CD14-positive monocyte (primary cell): ENCODE measurements at regions not wholly inside any gene's neighbourhood (a gene's known extent, or its start where the extent isn't known, plus 50 kb on each side); places are given as distances from the start of the nearest gene placed in this dataset.

Experiments
- DNase-seq, 3 donors: peaks; one replicate each; pipeline ENCODE4 v3.0.0-alpha.2; 2011 to 2022
- H2AFZ ChIP-seq: 2 replicates; pipeline ENCODE4 v1.6.0; 2012; ENCODE audit warnings: mild to moderate bottlenecking, low read depth, low read length, inconsistent platforms; ENCODE audit not compliant: insufficient read depth, poor library complexity, severe bottlenecking
- H3K27ac ChIP-seq, 2 donors: 1 replicate in 1 of 2; 2 replicates in 1 of 2; pipeline ENCODE4 v1.5.1; 2012 to 2013; ENCODE audit warnings: low read length in 2 of 2, control low read depth in 1 of 2, inconsistent platforms in 1 of 2, low read depth in 1 of 2, mild to moderate bottlenecking in 1 of 2
- H3K27me3 ChIP-seq, 2 donors: one replicate each; pipeline versions ENCODE4 v1.6.0 to v1.6.1; 2011 to 2013; ENCODE audit warnings: low read length in 2 of 2; ENCODE audit not compliant: control insufficient read depth in 2 of 2, insufficient read depth in 2 of 2
- H3K36me3 ChIP-seq, 2 donors: replicated peaks in 1 of 2; 1 replicate in 1 of 2; 2 replicates in 1 of 2; pipeline versions ENCODE4 v1.5.1 to v1.6.1; 2012 to 2013; ENCODE audit warnings: low read length in 2 of 2, control low read depth in 1 of 2, inconsistent platforms in 1 of 2, mild to moderate bottlenecking in 1 of 2; ENCODE audit not compliant: insufficient read depth in 2 of 2, control insufficient read depth in 1 of 2
- H3K4me1 ChIP-seq, 2 donors: 1 replicate in 1 of 2; 2 replicates in 1 of 2; pipeline versions ENCODE4 v1.5.1 to v1.6.1; 2012 to 2013; ENCODE audit warnings: low read length in 2 of 2, control low read depth in 1 of 2, inconsistent platforms in 1 of 2, mild to moderate bottlenecking in 1 of 2, moderate library complexity in 1 of 2; ENCODE audit not compliant: insufficient read depth in 2 of 2, control insufficient read depth in 1 of 2
- H3K4me2 ChIP-seq: replicated peaks from 2 replicates; pipeline ENCODE3; 2012; ENCODE audit warnings: low read length, moderate library complexity, mild to moderate bottlenecking; ENCODE audit not compliant: poor library complexity, severe bottlenecking; ENCODE audit errors: extremely low read depth
- H3K4me3 ChIP-seq, 3 experiments: fragments of 200-600 bp in 1 of 3; sonication (generic) in 1 of 3; replicated peaks in 1 of 3; 1 replicate in 2 of 3; 2 replicates in 1 of 3; pipeline ENCODE4 v1.5.1; 2011 to 2013; ENCODE audit warnings: low read length in 3 of 3, mild to moderate bottlenecking in 3 of 3, control low read depth in 2 of 3, low read depth in 2 of 3, inconsistent platforms in 1 of 3, moderate library complexity in 1 of 3
- H3K79me2 ChIP-seq: 2 replicates; pipeline ENCODE4 v1.6.0; 2012; ENCODE audit warnings: mild to moderate bottlenecking, control low read depth, inconsistent platforms, low read length, moderate library complexity; ENCODE audit not compliant: insufficient read depth
- H3K9ac ChIP-seq: 2 replicates; pipeline ENCODE4 v1.6.0; 2017; ENCODE audit warnings: low read length, mild to moderate bottlenecking; ENCODE audit not compliant: insufficient read depth, poor library complexity, severe bottlenecking
- H3K9me3 ChIP-seq, 2 donors: replicated peaks in 1 of 2; 1 replicate in 1 of 2; 2 replicates in 1 of 2; pipeline versions ENCODE4 v1.5.1 to v1.6.1; 2012 to 2013; ENCODE audit warnings: low read length in 2 of 2, control low read depth in 1 of 2; ENCODE audit not compliant: control insufficient read depth in 1 of 2, insufficient read depth in 1 of 2
- H4K20me1 ChIP-seq: 2 replicates; pipeline ENCODE4 v1.6.0; 2012; ENCODE audit warnings: mild to moderate bottlenecking, low read length, control low read depth, moderate library complexity; ENCODE audit not compliant: insufficient read depth
- H3K27ac Mint-ChIP-seq, 7 donors: one replicate each; pipeline ENCODE4 v1.8.0; 2020; ENCODE audit warnings: mild to moderate bottlenecking in 7 of 7, mixed read lengths in 7 of 7, moderate library complexity in 6 of 7, inconsistent platforms in 2 of 7
- H3K27me3 Mint-ChIP-seq, 3 donors: one replicate each; pipeline ENCODE4 v1.8.0; 2021 to 2022; ENCODE audit warnings: low read depth in 3 of 3, mild to moderate bottlenecking in 3 of 3, mixed read lengths in 3 of 3, moderate library complexity in 3 of 3, inconsistent platforms in 1 of 3
- H3K36me3 Mint-ChIP-seq, 2 donors: one replicate each; pipeline ENCODE4 v1.8.0; 2020; ENCODE audit warnings: mixed read lengths in 2 of 2, inconsistent platforms in 1 of 2, mild to moderate bottlenecking in 1 of 2
- H3K4me1 Mint-ChIP-seq: one replicate; pipeline ENCODE4 v1.8.0; 2020; ENCODE audit warnings: mild to moderate bottlenecking, mixed read lengths
- H3K4me3 Mint-ChIP-seq, 2 donors: one replicate each; pipeline ENCODE4 v1.8.0; 2020; ENCODE audit warnings: mild to moderate bottlenecking in 2 of 2, mixed read lengths in 2 of 2, moderate library complexity in 1 of 2
- H3K9me3 Mint-ChIP-seq, 7 donors: one replicate each; pipeline ENCODE4 v1.8.0; 2020 to 2022; ENCODE audit warnings: mixed read lengths in 7 of 7, mild to moderate bottlenecking in 6 of 7, moderate library complexity in 6 of 7, inconsistent platforms in 2 of 7
- WGBS: methylation state at CpG from one replicate; pipeline ENCODE4 v1.1.5; 2013; ENCODE audit warnings: missing lambda C conversion rate; ENCODE audit not compliant: insufficient coverage; 5-methylcytosine and 5-hydroxymethylcytosine counted together
- intact Hi-C, 2 donors: fragments of 100-400 bp; cut with micrococcal nuclease; formaldehyde crosslinking; loops; one replicate each; pipeline versions ENCODE4 v1.15.0 to v1.15.1; 2023
- TF ChIP-seq, protein P1 (sequence below): fragments of 200-600 bp; IDR thresholded peaks from one replicate; pipeline ENCODE4 v1.8.0; 2022; ENCODE audit warnings: antibody characterized with exemption, mild to moderate bottlenecking

DNA sequence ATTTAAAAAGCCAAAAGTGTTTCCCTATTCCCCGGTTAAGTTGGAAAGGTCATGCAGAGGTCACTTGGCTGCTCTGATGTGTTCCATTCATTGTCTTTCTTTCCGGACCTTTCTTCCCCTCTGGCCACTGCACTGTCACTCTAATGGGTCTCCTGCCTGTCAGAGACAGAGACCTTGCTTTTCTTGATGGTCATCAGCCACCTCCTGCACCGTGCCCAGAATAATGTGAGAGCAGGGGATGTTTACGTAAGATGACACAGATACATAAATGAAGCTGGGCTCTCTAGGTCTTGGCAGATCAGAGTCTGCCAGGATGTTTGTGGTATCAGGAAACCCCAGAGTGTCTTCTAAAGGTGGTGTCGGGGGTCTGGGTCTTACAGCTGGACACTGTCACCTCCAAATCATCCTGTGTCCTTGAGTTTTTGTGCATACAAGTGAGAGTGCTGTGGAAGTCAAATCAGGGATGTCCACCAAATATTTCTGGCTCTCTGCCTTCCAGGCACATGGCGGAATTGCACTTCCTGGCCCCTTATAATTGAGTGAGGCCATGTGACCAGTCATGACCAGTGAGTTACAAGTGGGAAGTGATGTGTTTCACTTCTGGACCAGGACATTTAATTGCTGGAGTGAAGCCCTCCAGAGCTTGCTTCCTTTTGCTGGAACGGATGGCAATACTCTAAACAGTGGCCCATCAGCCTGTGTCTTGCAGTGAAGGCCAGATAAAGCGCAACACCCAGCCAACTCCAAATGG is 130.6 kb upstream of the ATP6AP2 start:
- Histone ChIP-seq H4K20me1 (no peaks in the 10 kb centered on the region), H3K27ac (no peak overlapping the region), H3K4me2 (no peak overlapping the region), H3K79me2 (no peaks in the 10 kb centered on the region), H3K9me3 (no peaks in the 10 kb centered on the region), H3K27me3 (no peaks in the 10 kb centered on the region), H3K36me3 (no peaks in the 10 kb centered on the region), H2AFZ (no peak overlapping the region), H3K4me1 (peaks cover 9 to 10% of the 10 kb centered on the region in 2 donors), H3K9ac (no peak overlapping the region), H3K4me3 (no peak overlapping the region)
- TF ChIP-seq, protein P1, sequence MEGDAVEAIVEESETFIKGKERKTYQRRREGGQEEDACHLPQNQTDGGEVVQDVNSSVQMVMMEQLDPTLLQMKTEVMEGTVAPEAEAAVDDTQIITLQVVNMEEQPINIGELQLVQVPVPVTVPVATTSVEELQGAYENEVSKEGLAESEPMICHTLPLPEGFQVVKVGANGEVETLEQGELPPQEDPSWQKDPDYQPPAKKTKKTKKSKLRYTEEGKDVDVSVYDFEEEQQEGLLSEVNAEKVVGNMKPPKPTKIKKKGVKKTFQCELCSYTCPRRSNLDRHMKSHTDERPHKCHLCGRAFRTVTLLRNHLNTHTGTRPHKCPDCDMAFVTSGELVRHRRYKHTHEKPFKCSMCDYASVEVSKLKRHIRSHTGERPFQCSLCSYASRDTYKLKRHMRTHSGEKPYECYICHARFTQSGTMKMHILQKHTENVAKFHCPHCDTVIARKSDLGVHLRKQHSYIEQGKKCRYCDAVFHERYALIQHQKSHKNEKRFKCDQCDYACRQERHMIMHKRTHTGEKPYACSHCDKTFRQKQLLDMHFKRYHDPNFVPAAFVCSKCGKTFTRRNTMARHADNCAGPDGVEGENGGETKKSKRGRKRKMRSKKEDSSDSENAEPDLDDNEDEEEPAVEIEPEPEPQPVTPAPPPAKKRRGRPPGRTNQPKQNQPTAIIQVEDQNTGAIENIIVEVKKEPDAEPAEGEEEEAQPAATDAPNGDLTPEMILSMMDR, result no peak
- peaks cover 0 to 10% (median 1%) of the 10 kb centered on the region in 7 donors for H3K9me3 Mint-ChIP-seq
- DNase-seq, result no peak
- peaks cover 0 to 7% (median 5%) of the 10 kb centered on the region in 3 donors for H3K27me3 Mint-ChIP-seq
- WGBS, result 71% methylated on average over 1 of the region's 8 CpGs
- H3K4me3 Mint-ChIP-seq, result peak overlapping the region in 1 of 2 donors; percentile 26
- peak overlapping the region in 2 of 7 donors; percentile 22 to 45 for H3K27ac Mint-ChIP-seq
- H3K36me3 Mint-ChIP-seq, result no peaks in the 10 kb centered on the region
- H3K4me1 Mint-ChIP-seq, result peaks cover 17% of the 10 kb centered on the region
- intact Hi-C loops, result no loop called here

DNA sequence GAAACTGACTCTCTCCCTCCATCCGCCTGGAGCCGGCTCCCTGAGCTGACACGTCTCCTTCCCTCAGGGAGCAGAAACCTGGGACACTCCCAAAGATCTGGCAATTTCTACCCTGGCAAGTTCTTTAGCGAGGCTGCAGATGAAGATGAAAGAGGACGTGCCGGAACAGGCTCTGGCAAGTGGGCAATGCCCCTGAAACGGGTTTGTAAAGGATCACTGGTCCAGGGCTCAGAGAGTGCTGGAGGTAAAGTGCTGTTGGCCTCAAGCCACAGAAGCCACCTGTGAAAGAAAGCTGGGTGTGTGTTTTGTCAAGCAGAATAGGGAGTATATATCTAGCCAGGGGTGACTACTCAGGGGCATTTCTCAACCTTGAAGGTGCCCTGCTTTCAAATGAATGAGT is 131.4 kb upstream of the ATP6AP2 start:
- peaks cover 17% of the 10 kb centered on the region for H3K4me1 Mint-ChIP-seq
- peaks cover 0 to 10% (median 7%) of the 10 kb centered on the region in 3 donors for H3K27me3 Mint-ChIP-seq
- no peak overlapping the region for H3K4me3 ChIP-seq
- no peak overlapping the region for H3K27ac ChIP-seq
- no peaks in the 10 kb centered on the region for H3K9me3 ChIP-seq
- no peak overlapping the region for H3K9ac ChIP-seq
- no peak overlapping the region for H3K4me3 Mint-ChIP-seq
- no peaks in the 10 kb centered on the region for H3K36me3 Mint-ChIP-seq
- WGBS, result 100% methylated on average over 2 of the region's 7 CpGs
- H3K4me1 ChIP-seq, result peaks cover 11% of the 10 kb centered on the region in 2 donors
- no peak overlapping the region for H2AFZ ChIP-seq
- no peaks in the 10 kb centered on the region for H3K36me3 ChIP-seq
- H3K9me3 Mint-ChIP-seq, result peaks cover 0 to 6% (median 0%) of the 10 kb centered on the region in 7 donors
- no peak for DNase-seq
- TF ChIP-seq, protein P1, result no peak
- intact Hi-C loops, result no loop called here
- no peak overlapping the region for H3K4me2 ChIP-seq
- no peaks in the 10 kb centered on the region for H4K20me1 ChIP-seq
- H3K79me2 ChIP-seq, result no peaks in the 10 kb centered on the region
- no peak overlapping the region for H3K27ac Mint-ChIP-seq
- H3K27me3 ChIP-seq, result no peaks in the 10 kb centered on the region
